Progenitor cell of endocrine pancreas (in vitro differentiated cells): ENCODE measurements at regions not wholly inside any gene's neighbourhood (a gene's known extent, or its start where the extent isn't known, plus 50 kb on each side); places are given as distances from the start of the nearest gene placed in this dataset.

ENCODE experiments used
- DNase-seq: peaks from one replicate; pipeline ENCODE4 v3.0.0; 2021; ENCODE audit warnings: low spot score; ENCODE audit not compliant: unreplicated experiment
- H3K27ac Mint-ChIP-seq: 2 replicates; pipeline ENCODE4 v1.8.0; 2021; ENCODE audit warnings: mild to moderate bottlenecking, moderate library complexity, mixed read lengths
- H3K27me3 Mint-ChIP-seq: 2 replicates; pipeline ENCODE4 v1.8.0; 2021; ENCODE audit warnings: mixed read lengths
- H3K36me3 Mint-ChIP-seq: 2 replicates; pipeline ENCODE4 v1.8.0; 2022; ENCODE audit warnings: mixed read lengths; ENCODE audit not compliant: insufficient read depth
- H3K4me1 Mint-ChIP-seq: 2 replicates; pipeline ENCODE4 v1.8.0; 2021; ENCODE audit warnings: low read depth, mixed read lengths
- H3K4me3 Mint-ChIP-seq: 2 replicates; pipeline ENCODE4 v1.8.0; 2021; ENCODE audit warnings: low read depth, mild to moderate bottlenecking, moderate library complexity, mixed read lengths
- H3K9me3 Mint-ChIP-seq: 2 replicates; pipeline ENCODE4 v1.8.0; 2021; ENCODE audit warnings: low read depth, mixed read lengths
- CTCF ChIP-seq: fragments of 200-600 bp; sonication (generic); IDR thresholded peaks from one replicate; pipeline ENCODE4 v1.5.0; 2021; ENCODE audit warnings: antibody characterized with exemption, mild to moderate bottlenecking; ENCODE audit not compliant: unreplicated experiment

- no peak for DNase-seq
- H3K27me3 Mint-ChIP-seq, result peaks cover 4% of the 10 kb centered on the region
- H3K4me3 Mint-ChIP-seq, result no peak overlapping the region
- H3K9me3 Mint-ChIP-seq, result no peaks in the 10 kb centered on the region
- no peaks in the 10 kb centered on the region for H3K4me1 Mint-ChIP-seq
- no peaks in the 10 kb centered on the region for H3K36me3 Mint-ChIP-seq
- H3K27ac Mint-ChIP-seq, result no peak overlapping the region
- TF ChIP-seq CTCF, result no peak
These were observed 413.0 kb downstream of the OMA1 start for GRCh38 chr1:58133562-58133961.

- DNase-seq, result no peak
- no peak for TF ChIP-seq CTCF
- H3K9me3 Mint-ChIP-seq, result no peaks in the 10 kb centered on the region
- H3K4me1 Mint-ChIP-seq, result no peaks in the 10 kb centered on the region
- H3K27ac Mint-ChIP-seq, result no peak overlapping the region
- no peaks in the 10 kb centered on the region for H3K36me3 Mint-ChIP-seq
- no peaks in the 10 kb centered on the region for H3K27me3 Mint-ChIP-seq
- H3K4me3 Mint-ChIP-seq, result no peak overlapping the region
These were observed 423.5 kb downstream of the OMA1 start for GRCh38 chr1:58123051-58123450.

- no peak for TF ChIP-seq CTCF
- no peak overlapping the region for H3K4me3 Mint-ChIP-seq
- no peaks in the 10 kb centered on the region for H3K4me1 Mint-ChIP-seq
- H3K27me3 Mint-ChIP-seq, result no peaks in the 10 kb centered on the region
- no peak for DNase-seq
- no peaks in the 10 kb centered on the region for H3K36me3 Mint-ChIP-seq
- peaks cover 3% of the 10 kb centered on the region for H3K9me3 Mint-ChIP-seq
- H3K27ac Mint-ChIP-seq, result no peak overlapping the region
These were observed 426.6 kb downstream of the OMA1 start for GRCh38 chr1:58119971-58120370.

- no peak overlapping the region for H3K27ac Mint-ChIP-seq
- H3K36me3 Mint-ChIP-seq, result no peaks in the 10 kb centered on the region
- DNase-seq, result no peak
- H3K4me3 Mint-ChIP-seq, result no peak overlapping the region
- H3K4me1 Mint-ChIP-seq, result no peaks in the 10 kb centered on the region
- H3K27me3 Mint-ChIP-seq, result peaks cover 6% of the 10 kb centered on the region
- no peak for TF ChIP-seq CTCF
- peaks cover 3% of the 10 kb centered on the region for H3K9me3 Mint-ChIP-seq
These were observed 430.2 kb downstream of the OMA1 start for GRCh38 chr1:58116284-58116683.

DNA sequence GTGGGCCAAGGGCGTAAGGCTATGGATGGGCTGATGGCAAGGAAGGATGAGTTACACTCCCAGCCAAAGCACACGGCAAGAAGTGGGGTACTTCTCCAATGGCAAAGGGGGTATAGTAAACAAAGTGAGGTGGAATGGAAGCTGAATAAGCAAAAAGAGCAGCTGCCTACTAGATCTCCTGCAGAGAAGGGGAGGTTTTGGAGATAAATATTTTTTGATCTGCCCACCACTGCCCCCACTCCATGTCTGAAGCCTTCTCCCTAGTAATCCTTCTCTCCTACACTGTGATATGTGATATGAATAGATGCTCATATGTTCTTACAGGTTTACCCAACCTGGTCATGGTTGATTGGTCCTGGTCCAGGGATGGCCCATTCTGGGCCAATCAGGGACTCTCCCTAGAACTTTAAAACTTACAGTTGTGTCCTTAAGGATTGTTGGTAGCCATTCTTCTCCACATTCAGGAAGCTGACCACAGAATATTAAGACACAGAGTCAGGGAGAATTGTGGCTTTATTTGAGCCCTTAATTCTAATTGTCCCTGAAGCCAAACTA lies 436.8 kb downstream of the OMA1 start:
- Mint-ChIP-seq H3K4me1 (no peaks in the 10 kb centered on the region), H3K27me3 (peaks cover 9% of the 10 kb centered on the region), H3K27ac (no peak overlapping the region), H3K4me3 (no peak overlapping the region), H3K9me3 (no peaks in the 10 kb centered on the region), H3K36me3 (no peaks in the 10 kb centered on the region)
- DNase-seq, result no peak
- no peak for TF ChIP-seq CTCF
